C4-2B (cell line): ENCODE measurements at regions not wholly inside any gene's neighbourhood (a gene's known extent, or its start where the extent isn't known, plus 50 kb on each side); places are given as distances from the start of the nearest gene placed in this dataset.

Source experiments
- CTCF ChIP-seq: fragments of 450-650 bp; conservative IDR thresholded peaks from 2 replicates; pipeline ENCODE4 v1.5.1; 2017; ENCODE audit warnings: mild to moderate bottlenecking
- ZFX ChIP-seq: fragments of 450-650 bp; IDR thresholded peaks from 2 replicates; pipeline ENCODE4 v1.6.1; 2017

- no peak for TF ChIP-seq CTCF
- TF ChIP-seq ZFX, result no peak
Measured at GRCh38 chr4:36494747-36495146, 213.3 kb downstream of the DTHD1 start.
